WTC11 (cell line): ENCODE measurements at regions not wholly inside any gene's neighbourhood (a gene's known extent, or its start where the extent isn't known, plus 50 kb on each side); places are given as distances from the start of the nearest gene placed in this dataset.

Source experiments
- ATAC-seq: fragments of 200-7000 bp; cut with Tn5 transposase; 2 replicates; pipeline ENCODE4 v1.10.0; 2021; ENCODE audit warnings: mild to moderate bottlenecking, moderate library complexity
- CTCF ChIA-PET: fragments of 300-600 bp; sonication (Branson Sonifier 250); formaldehyde crosslinking; loops from one replicate; lab custom pipeline; 2021; ENCODE audit warnings: antibody characterized with exemption; lab: Charles Lee
- POLR2A ChIA-PET: fragments of 350-600 bp; sonication (Branson Sonifier 250); formaldehyde crosslinking; loops from one replicate; lab custom pipeline; 2021; ENCODE audit warnings: antibody characterized with exemption; lab: Charles Lee
- DNase-seq: peaks from one replicate; pipeline ENCODE4 v3.0.0; 2021; ENCODE audit warnings: low spot score
- H3K27ac Mint-ChIP-seq: 2 replicates; pipeline ENCODE4 v1.8.0; 2021; ENCODE audit warnings: mixed read lengths
- H3K27me3 Mint-ChIP-seq: 2 replicates; pipeline ENCODE4 v1.8.0; 2021; ENCODE audit warnings: low read depth, mild to moderate bottlenecking, moderate library complexity, mixed read lengths
- H3K36me3 Mint-ChIP-seq: 2 replicates; pipeline ENCODE4 v1.8.0; 2021; ENCODE audit warnings: mixed read lengths
- H3K4me1 Mint-ChIP-seq: 2 replicates; pipeline ENCODE4 v1.8.0; 2022; ENCODE audit warnings: mixed read lengths
- H3K4me3 Mint-ChIP-seq: 2 replicates; pipeline ENCODE4 v1.8.0; 2021; ENCODE audit warnings: mild to moderate bottlenecking, moderate library complexity, mixed read lengths
- H3K9me3 Mint-ChIP-seq: 2 replicates; pipeline ENCODE4 v1.8.0; 2021; ENCODE audit warnings: mixed read lengths
- ATF1 ChIP-seq: sonication (generic); formaldehyde crosslinking; IDR thresholded peaks from 2 replicates; pipeline ENCODE4 v1.8.1; 2023; ENCODE audit warnings: mild to moderate bottlenecking, moderate library complexity, missing genetic modification reagents
- ELF4 ChIP-seq: sonication (generic); formaldehyde crosslinking; IDR thresholded peaks from 2 replicates; pipeline ENCODE4 v1.8.1; 2022; ENCODE audit warnings: low read depth, mild to moderate bottlenecking, moderate library complexity, missing genetic modification reagents
- FOXP1 ChIP-seq: sonication (generic); formaldehyde crosslinking; IDR thresholded peaks from 2 replicates; pipeline ENCODE4 v1.8.0; 2022; ENCODE audit warnings: missing genetic modification reagents, mild to moderate bottlenecking, moderate library complexity, borderline replicate concordance
- GRHL2 ChIP-seq: fragments of 250-450 bp; sonication (Bioruptor Pico); IDR thresholded peaks from 2 replicates; pipeline ENCODE4 v1.8.0; 2022; ENCODE audit warnings: mild to moderate bottlenecking, moderate library complexity; ENCODE audit not compliant: insufficient replicate concordance, severe bottlenecking
- HMGA2 ChIP-seq: fragments of 250-450 bp; sonication (Bioruptor Pico); IDR thresholded peaks from 2 replicates; pipeline ENCODE4 v1.4.0; 2021; ENCODE audit warnings: mild to moderate bottlenecking, moderate library complexity
- JAZF1 ChIP-seq: fragments of 250-450 bp; sonication (Bioruptor Pico); IDR thresholded peaks from 2 replicates; pipeline ENCODE4 v1.9.0; 2021; ENCODE audit warnings: moderate library complexity, mild to moderate bottlenecking, inconsistent platforms
- NFATC4 ChIP-seq: fragments of 250-450 bp; sonication (Bioruptor Pico); IDR thresholded peaks from 2 replicates; pipeline ENCODE4 v1.9.0; 2021; ENCODE audit warnings: mild to moderate bottlenecking
- NR3C1 ChIP-seq: sonication (generic); formaldehyde crosslinking; conservative IDR thresholded peaks from 2 replicates; pipeline ENCODE4 v1.8.1; 2023; ENCODE audit warnings: low read depth, mild to moderate bottlenecking, missing genetic modification reagents
- PRRX2 ChIP-seq: fragments of 250-450 bp; sonication (Bioruptor Pico); IDR thresholded peaks from 2 replicates; pipeline ENCODE4 v1.8.0; 2021; ENCODE audit warnings: mild to moderate bottlenecking
- SMAD3 ChIP-seq: sonication (generic); formaldehyde crosslinking; IDR thresholded peaks from 2 replicates; pipeline ENCODE4 v1.8.0; 2022; ENCODE audit warnings: missing genetic modification reagents, mild to moderate bottlenecking, borderline replicate concordance
- SMAD4 ChIP-seq: sonication (generic); formaldehyde crosslinking; IDR thresholded peaks from 2 replicates; pipeline ENCODE4 v1.8.0; 2022; ENCODE audit warnings: mild to moderate bottlenecking, missing genetic modification reagents
- TCF7 ChIP-seq: sonication (generic); formaldehyde crosslinking; IDR thresholded peaks from 2 replicates; pipeline ENCODE4 v1.8.0; 2022; ENCODE audit warnings: mild to moderate bottlenecking, low read depth, missing genetic modification reagents, moderate library complexity
- ZNF138 ChIP-seq: sonication (generic); formaldehyde crosslinking; conservative IDR thresholded peaks from 2 replicates; pipeline ENCODE4 v1.8.1; 2022; ENCODE audit warnings: mild to moderate bottlenecking, moderate library complexity, missing genetic modification reagents
- ZNF317 ChIP-seq: sonication (generic); formaldehyde crosslinking; IDR thresholded peaks from 2 replicates; pipeline ENCODE4 v1.8.1; 2023; ENCODE audit warnings: low read depth, mild to moderate bottlenecking, moderate library complexity, missing genetic modification reagents, borderline replicate concordance
- TF ChIP-seq, protein P1 (sequence below): sonication (generic); formaldehyde crosslinking; conservative IDR thresholded peaks from 2 replicates; pipeline ENCODE4 v1.8.1; 2022; ENCODE audit warnings: mild to moderate bottlenecking, missing genetic modification reagents
- TF ChIP-seq, protein P2 (sequence below): sonication (generic); formaldehyde crosslinking; IDR thresholded peaks from 2 replicates; pipeline ENCODE4 v1.8.1; 2023; ENCODE audit warnings: mild to moderate bottlenecking, missing genetic modification reagents, borderline replicate concordance
- TF ChIP-seq, protein P3 (sequence below): sonication (generic); formaldehyde crosslinking; IDR thresholded peaks from 2 replicates; pipeline ENCODE4 v1.8.0; 2023; ENCODE audit warnings: mild to moderate bottlenecking, missing genetic modification reagents
- TF ChIP-seq, protein P4 (sequence below): fragments of 250-450 bp; sonication (Bioruptor Pico); conservative IDR thresholded peaks from 2 replicates; pipeline ENCODE4 v1.9.0; 2021; ENCODE audit warnings: mild to moderate bottlenecking
- TF ChIP-seq, protein P5 (sequence below): fragments of 250-450 bp; sonication (Bioruptor Pico); IDR thresholded peaks from 2 replicates; pipeline ENCODE4 v1.9.0; 2021; ENCODE audit warnings: mild to moderate bottlenecking, borderline replicate concordance

DNA sequence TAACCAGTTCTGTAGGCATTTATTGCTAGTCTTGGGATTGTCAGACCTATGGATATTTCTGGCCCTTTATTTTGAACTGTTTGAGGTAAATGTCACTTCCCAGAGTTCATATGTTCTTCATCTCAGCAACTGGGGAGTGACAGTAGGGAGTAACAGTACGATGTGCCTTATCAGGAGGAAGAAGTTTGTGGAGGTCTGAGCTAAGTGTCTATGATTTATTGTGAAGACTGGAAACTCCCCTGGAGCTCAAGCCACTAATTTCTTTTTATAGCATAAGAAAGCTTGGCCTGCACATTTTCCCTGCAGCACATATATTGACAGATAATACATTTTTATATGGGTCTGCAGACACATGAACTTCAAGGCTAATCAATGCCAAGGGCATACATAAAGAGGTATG is 383.8 kb downstream of the GRXCR1 start (continued):
- no peak for TF ChIP-seq SMAD3 (CRISPR knock-in tag)
- no peak for TF ChIP-seq PRRX2 (CRISPR knock-in tag)
- TF ChIP-seq NFATC4 (CRISPR knock-in tag) = no peak
- TF ChIP-seq, protein P1, sequence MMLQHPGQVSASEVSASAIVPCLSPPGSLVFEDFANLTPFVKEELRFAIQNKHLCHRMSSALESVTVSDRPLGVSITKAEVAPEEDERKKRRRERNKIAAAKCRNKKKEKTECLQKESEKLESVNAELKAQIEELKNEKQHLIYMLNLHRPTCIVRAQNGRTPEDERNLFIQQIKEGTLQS (CRISPR knock-in tag) = no peak
- TF ChIP-seq, protein P2, sequence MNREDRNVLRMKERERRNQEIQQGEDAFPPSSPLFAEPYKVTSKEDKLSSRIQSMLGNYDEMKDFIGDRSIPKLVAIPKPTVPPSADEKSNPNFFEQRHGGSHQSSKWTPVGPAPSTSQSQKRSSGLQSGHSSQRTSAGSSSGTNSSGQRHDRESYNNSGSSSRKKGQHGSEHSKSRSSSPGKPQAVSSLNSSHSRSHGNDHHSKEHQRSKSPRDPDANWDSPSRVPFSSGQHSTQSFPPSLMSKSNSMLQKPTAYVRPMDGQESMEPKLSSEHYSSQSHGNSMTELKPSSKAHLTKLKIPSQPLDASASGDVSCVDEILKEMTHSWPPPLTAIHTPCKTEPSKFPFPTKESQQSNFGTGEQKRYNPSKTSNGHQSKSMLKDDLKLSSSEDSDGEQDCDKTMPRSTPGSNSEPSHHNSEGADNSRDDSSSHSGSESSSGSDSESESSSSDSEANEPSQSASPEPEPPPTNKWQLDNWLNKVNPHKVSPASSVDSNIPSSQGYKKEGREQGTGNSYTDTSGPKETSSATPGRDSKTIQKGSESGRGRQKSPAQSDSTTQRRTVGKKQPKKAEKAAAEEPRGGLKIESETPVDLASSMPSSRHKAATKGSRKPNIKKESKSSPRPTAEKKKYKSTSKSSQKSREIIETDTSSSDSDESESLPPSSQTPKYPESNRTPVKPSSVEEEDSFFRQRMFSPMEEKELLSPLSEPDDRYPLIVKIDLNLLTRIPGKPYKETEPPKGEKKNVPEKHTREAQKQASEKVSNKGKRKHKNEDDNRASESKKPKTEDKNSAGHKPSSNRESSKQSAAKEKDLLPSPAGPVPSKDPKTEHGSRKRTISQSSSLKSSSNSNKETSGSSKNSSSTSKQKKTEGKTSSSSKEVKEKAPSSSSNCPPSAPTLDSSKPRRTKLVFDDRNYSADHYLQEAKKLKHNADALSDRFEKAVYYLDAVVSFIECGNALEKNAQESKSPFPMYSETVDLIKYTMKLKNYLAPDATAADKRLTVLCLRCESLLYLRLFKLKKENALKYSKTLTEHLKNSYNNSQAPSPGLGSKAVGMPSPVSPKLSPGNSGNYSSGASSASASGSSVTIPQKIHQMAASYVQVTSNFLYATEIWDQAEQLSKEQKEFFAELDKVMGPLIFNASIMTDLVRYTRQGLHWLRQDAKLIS (CRISPR knock-in tag) = no peak
- no peak for TF ChIP-seq SMAD4 (CRISPR knock-in tag)
- TF ChIP-seq, protein P3, sequence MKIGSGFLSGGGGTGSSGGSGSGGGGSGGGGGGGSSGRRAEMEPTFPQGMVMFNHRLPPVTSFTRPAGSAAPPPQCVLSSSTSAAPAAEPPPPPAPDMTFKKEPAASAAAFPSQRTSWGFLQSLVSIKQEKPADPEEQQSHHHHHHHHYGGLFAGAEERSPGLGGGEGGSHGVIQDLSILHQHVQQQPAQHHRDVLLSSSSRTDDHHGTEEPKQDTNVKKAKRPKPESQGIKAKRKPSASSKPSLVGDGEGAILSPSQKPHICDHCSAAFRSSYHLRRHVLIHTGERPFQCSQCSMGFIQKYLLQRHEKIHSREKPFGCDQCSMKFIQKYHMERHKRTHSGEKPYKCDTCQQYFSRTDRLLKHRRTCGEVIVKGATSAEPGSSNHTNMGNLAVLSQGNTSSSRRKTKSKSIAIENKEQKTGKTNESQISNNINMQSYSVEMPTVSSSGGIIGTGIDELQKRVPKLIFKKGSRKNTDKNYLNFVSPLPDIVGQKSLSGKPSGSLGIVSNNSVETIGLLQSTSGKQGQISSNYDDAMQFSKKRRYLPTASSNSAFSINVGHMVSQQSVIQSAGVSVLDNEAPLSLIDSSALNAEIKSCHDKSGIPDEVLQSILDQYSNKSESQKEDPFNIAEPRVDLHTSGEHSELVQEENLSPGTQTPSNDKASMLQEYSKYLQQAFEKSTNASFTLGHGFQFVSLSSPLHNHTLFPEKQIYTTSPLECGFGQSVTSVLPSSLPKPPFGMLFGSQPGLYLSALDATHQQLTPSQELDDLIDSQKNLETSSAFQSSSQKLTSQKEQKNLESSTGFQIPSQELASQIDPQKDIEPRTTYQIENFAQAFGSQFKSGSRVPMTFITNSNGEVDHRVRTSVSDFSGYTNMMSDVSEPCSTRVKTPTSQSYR (CRISPR knock-in tag) = no peak
- no peak for TF ChIP-seq FOXP1 (CRISPR knock-in tag)

DNA sequence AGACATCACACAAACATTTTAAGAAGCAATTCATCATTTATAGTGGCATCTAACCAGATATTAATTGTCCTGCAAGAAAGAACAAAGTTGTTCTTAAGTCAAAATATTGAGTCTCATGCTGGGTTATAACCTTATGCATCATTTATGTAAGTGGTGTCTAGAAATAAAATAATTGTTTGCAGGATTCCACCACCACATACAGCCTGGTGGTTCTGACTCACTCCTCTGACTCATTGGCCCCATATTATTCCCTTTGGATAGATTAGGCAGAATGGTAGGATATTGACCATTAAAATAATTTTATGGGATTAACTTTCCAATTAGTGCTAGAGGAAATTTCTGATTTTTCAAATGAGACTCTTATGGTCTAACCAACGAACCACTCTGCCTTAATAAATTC is 384.5 kb downstream of the GRXCR1 start:
- ChIA-PET CTCF (no interaction called here), POLR2A (no interaction called here)
- ATAC-seq = no peak
- H3K4me3 Mint-ChIP-seq = no peak overlapping the region
- TF ChIP-seq ZNF317 (CRISPR knock-in tag) = no peak
- no peak for TF ChIP-seq ZNF138 (CRISPR knock-in tag)
- no peak for TF ChIP-seq JAZF1 (CRISPR knock-in tag)
- no peak for TF ChIP-seq HMGA2 (CRISPR knock-in tag)
- TF ChIP-seq GRHL2 (CRISPR knock-in tag) = no peak
- no peak for TF ChIP-seq TCF7 (CRISPR knock-in tag)
- DNase-seq = no peak
- H3K4me1 Mint-ChIP-seq = peaks cover 35% of the 10 kb centered on the region
- H3K36me3 Mint-ChIP-seq = no peaks in the 10 kb centered on the region
- peaks cover 6% of the 10 kb centered on the region for H3K9me3 Mint-ChIP-seq
- no peaks in the 10 kb centered on the region for H3K27me3 Mint-ChIP-seq
- H3K27ac Mint-ChIP-seq = no peak overlapping the region

DNA sequence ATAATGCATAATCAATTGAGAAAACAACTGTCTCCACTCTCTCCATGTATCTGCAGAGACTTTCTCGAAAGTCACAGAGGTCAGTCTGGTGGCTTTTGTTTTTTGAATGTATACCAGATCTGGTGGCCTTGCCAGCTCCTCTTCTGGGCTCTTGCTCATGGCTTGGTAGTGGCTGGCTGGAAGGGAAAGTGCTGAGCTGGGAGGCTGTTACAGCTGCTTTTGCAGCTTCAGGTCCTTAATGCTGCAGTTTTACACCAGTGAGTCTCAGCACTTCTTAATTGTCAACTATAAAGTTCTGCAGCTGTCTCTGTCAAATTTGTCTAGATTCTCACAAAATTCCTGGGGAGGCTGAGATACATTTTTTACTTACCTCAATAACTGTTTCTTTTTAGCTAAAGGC is 390.0 kb downstream of the GRXCR1 start:
- ATAC-seq (peak; percentile 63), DNase-seq (no peak)
- ChIA-PET CTCF (no interaction called here), POLR2A (no interaction called here)
- Mint-ChIP-seq H3K4me1 (peaks cover 5% of the 10 kb centered on the region), H3K4me3 (no peak overlapping the region), H3K27ac (no peak overlapping the region), H3K27me3 (no peaks in the 10 kb centered on the region), H3K9me3 (no peaks in the 10 kb centered on the region), H3K36me3 (no peaks in the 10 kb centered on the region)
- TF ChIP-seq, protein P4, sequence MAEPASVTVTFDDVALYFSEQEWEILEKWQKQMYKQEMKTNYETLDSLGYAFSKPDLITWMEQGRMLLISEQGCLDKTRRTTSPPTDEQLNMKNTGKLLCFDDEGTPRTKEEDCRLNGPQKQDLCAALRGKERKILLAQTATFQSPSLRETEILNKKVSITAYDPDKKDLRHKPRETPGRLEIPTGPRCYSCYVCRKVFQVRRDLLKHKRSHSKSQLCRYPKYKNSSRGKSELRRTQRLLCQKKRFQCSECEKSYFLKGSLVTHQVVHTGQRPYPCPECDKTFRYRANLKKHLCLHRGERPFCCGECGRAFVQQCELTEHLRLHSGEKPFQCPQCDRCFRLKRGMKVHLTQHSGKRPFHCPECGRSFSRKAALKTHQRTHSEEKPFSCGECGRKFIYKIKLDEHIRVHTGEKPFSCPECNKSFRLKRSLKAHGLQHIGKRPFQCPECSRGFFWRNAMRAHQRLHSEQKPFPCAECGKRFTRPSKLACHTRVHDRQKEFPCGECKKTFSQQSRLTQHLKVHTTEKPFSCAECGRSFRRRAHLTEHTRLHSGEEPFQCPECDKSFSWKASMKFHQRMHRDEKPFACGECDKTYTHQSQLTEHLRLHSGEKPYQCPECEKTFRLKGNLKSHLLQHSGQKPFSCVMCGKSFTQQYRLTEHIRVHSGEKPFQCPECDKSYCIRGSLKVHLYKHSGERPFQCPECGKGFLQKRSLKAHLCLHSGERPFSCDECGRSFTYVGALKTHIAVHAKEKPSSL = no peak
- TF ChIP-seq ELF4 (CRISPR knock-in tag) (no peak), NR3C1 (CRISPR knock-in tag) (no peak), ATF1 (CRISPR knock-in tag) (no peak)
- TF ChIP-seq, protein P5, sequence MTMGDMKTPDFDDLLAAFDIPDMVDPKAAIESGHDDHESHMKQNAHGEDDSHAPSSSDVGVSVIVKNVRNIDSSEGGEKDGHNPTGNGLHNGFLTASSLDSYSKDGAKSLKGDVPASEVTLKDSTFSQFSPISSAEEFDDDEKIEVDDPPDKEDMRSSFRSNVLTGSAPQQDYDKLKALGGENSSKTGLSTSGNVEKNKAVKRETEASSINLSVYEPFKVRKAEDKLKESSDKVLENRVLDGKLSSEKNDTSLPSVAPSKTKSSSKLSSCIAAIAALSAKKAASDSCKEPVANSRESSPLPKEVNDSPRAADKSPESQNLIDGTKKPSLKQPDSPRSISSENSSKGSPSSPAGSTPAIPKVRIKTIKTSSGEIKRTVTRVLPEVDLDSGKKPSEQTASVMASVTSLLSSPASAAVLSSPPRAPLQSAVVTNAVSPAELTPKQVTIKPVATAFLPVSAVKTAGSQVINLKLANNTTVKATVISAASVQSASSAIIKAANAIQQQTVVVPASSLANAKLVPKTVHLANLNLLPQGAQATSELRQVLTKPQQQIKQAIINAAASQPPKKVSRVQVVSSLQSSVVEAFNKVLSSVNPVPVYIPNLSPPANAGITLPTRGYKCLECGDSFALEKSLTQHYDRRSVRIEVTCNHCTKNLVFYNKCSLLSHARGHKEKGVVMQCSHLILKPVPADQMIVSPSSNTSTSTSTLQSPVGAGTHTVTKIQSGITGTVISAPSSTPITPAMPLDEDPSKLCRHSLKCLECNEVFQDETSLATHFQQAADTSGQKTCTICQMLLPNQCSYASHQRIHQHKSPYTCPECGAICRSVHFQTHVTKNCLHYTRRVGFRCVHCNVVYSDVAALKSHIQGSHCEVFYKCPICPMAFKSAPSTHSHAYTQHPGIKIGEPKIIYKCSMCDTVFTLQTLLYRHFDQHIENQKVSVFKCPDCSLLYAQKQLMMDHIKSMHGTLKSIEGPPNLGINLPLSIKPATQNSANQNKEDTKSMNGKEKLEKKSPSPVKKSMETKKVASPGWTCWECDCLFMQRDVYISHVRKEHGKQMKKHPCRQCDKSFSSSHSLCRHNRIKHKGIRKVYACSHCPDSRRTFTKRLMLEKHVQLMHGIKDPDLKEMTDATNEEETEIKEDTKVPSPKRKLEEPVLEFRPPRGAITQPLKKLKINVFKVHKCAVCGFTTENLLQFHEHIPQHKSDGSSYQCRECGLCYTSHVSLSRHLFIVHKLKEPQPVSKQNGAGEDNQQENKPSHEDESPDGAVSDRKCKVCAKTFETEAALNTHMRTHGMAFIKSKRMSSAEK = no peak
